Muscle layer of duodenum (tissue), 2 donors: ENCODE measurements at regions not wholly inside any gene's neighbourhood (a gene's known extent, or its start where the extent isn't known, plus 50 kb on each side); places are given as distances from the start of the nearest gene placed in this dataset.
"Not testable (repeated sequence)": the region's sequence is repeated elsewhere in the genome, so short reads cannot be mapped to it uniquely, and the experiment has no call there.

Experiments
- H3K27ac ChIP-seq: one replicate; pipeline ENCODE4 v1.7.0; 2013; ENCODE audit warnings: mild to moderate bottlenecking, low read length
- H3K27me3 ChIP-seq: one replicate; pipeline ENCODE4 v1.7.0; 2013; ENCODE audit warnings: low read depth, mild to moderate bottlenecking, control low read depth, low read length
- H3K36me3 ChIP-seq, 2 donors: one replicate each; pipeline ENCODE4 v1.7.0; 2013; ENCODE audit warnings: low read length in 2 of 2, control low read depth in 1 of 2, mild to moderate bottlenecking in 1 of 2; ENCODE audit not compliant: insufficient read depth in 2 of 2, control insufficient read depth in 1 of 2
- H3K4me1 ChIP-seq, 2 donors: one replicate each; pipeline ENCODE4 v1.7.0; 2013; ENCODE audit warnings: low read length in 2 of 2, mild to moderate bottlenecking in 2 of 2, control low read depth in 1 of 2, moderate library complexity in 1 of 2; ENCODE audit not compliant: insufficient read depth in 2 of 2, control insufficient read depth in 1 of 2
- H3K4me3 ChIP-seq, 2 donors: one replicate each; pipeline ENCODE4 v1.7.0; 2013; ENCODE audit warnings: low read length in 2 of 2, low read depth in 1 of 2, mild to moderate bottlenecking in 1 of 2
- H3K9me3 ChIP-seq, 2 donors: one replicate each; pipeline ENCODE4 v1.7.0; 2013; ENCODE audit warnings: low read length in 2 of 2, control low read depth in 1 of 2, mild to moderate bottlenecking in 1 of 2; ENCODE audit not compliant: control insufficient read depth in 1 of 2
- donor health status: healthy.

GRCh38 chr4:79199743-79200142 lies 126.1 kb downstream of the NAA11 start:
- H3K4me3 ChIP-seq, result no peak overlapping the region
- H3K9me3 ChIP-seq, result no peaks in the 10 kb centered on the region
- H3K4me1 ChIP-seq, result no peaks in the 10 kb centered on the region
- no peaks in the 10 kb centered on the region for H3K27me3 ChIP-seq
- no peak overlapping the region for H3K27ac ChIP-seq
- H3K36me3 ChIP-seq, result no peaks in the 10 kb centered on the region

DNA sequence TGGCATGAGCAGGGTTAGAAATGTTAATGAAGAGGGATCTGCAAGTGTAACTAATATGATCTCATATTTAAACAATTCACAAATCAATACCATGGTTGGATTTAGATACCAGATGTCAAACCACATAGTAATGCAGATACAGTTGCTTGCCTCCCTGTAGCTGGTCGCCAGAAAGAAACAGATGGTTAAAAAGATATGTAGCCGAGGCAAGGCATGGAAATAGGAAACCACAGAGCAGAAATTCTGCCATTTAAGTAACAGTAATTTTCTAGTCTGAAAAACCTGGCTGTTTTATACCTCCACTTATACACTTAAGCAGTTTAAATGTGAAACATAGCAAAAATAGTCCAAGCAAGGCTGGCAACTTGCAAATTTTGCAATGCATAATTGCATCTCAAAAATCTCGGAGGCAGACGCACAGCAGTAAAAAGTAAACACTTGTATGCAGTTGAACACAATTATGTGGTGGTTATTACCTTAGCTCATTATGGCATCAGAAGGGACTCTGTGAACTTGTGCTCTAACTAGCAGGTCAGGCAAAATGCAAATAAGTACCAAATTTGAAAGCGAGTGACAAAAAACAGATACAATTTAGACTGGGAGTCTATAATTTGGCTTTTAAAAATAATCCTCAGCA lies 126.8 kb downstream of the NAA11 start:
- H3K9me3 ChIP-seq, result no peaks in the 10 kb centered on the region
- H3K27me3 ChIP-seq, result no peaks in the 10 kb centered on the region
- no peaks in the 10 kb centered on the region for H3K4me1 ChIP-seq
- no peak overlapping the region for H3K27ac ChIP-seq
- no peaks in the 10 kb centered on the region for H3K36me3 ChIP-seq
- no peak overlapping the region for H3K4me3 ChIP-seq

- Histone ChIP-seq H3K27me3 (no peaks in the 10 kb centered on the region), H3K4me1 (no peaks in the 10 kb centered on the region), H3K27ac (no peak overlapping the region)
Measured at GRCh38 chr4:79197275-79198009, 128.4 kb downstream of the NAA11 start.

DNA sequence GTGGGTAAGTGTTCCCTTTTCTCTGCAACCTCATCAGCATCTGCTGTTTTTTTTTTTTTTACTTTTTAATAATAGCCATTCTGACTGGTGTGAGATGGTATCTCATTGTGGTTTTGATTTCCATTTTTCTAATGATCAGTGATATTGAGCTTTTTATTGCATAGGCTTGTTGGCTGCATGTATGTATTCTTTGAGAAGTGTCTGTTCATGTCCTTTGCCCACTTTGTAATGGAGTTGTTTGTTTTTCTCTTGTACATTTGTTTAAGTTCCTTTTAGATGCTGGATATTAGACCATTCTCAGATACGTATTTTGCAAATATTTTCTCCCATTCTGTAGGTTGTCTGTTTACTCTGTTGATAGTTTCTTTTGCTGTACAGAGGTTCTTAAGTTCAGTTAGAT lies 134.6 kb downstream of the NAA11 start:
- H3K4me3 ChIP-seq, H3K36me3 ChIP-seq, H3K27ac ChIP-seq, H3K4me1 ChIP-seq, H3K27me3 ChIP-seq, H3K9me3 ChIP-seq: not testable (repeated sequence)

More at GRCh38 chr4:79197275-79198009, 128.4 kb downstream of the NAA11 start:
- Histone ChIP-seq H3K4me3 (no peak overlapping the region), H3K36me3 (no peaks in the 10 kb centered on the region), H3K9me3 (no peaks in the 10 kb centered on the region)

DNA sequence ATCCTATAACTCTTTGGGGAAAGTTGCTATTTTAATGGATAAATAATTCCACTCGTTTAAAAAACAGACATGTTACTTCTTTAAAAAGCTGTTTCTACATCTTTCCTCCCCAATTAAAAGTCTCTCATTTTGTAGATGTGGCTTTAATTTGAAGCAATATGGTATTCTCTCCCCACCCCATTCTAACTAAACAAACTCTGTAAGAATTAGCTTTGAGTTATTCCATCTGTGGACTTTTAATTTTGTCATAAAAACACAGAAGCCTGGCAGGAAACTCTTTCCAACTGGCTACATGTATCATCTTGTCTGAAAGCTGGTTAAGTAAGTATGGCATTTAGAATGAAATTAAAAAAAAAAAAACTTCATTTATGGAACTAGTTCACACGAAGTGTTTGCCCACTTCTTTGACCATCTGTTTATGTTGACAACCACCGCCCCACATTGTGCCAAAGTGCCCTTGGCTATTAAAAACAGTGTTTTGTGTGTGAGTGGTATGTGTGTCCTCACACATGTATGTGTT lies 140.3 kb downstream of the NAA11 start:
- no peaks in the 10 kb centered on the region for H3K27me3 ChIP-seq
- no peaks in the 10 kb centered on the region for H3K9me3 ChIP-seq
- H3K4me1 ChIP-seq, result no peaks in the 10 kb centered on the region
- no peak overlapping the region for H3K4me3 ChIP-seq
- H3K36me3 ChIP-seq, result no peaks in the 10 kb centered on the region
- H3K27ac ChIP-seq, result no peak overlapping the region

GRCh38 chr4:79184476-79184875 lies 141.4 kb downstream of the NAA11 start:
- Histone ChIP-seq H3K4me3 (no peak overlapping the region), H3K9me3 (no peaks in the 10 kb centered on the region), H3K27ac (no peak overlapping the region), H3K36me3 (no peaks in the 10 kb centered on the region), H3K4me1 (no peaks in the 10 kb centered on the region), H3K27me3 (no peaks in the 10 kb centered on the region)

DNA sequence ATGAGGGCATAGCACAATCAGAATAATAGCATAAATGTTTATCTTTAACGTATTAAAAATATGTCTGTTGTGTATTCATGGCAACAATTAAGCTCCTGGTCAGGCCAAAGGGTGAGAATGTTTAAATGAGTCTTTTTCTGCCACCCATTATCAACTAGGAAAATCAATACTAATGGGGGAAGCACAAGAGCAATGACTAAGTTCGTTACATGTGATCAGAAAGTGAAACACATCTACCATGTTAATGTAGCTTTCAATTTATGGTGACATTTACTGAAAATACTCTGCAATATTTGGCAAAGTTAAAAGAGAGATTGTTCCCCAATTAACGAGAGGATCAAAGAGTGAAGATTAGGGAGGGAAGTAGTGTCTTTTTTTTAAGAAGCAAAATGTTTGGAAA lies 143.7 kb downstream of the NAA11 start:
- H3K27me3 ChIP-seq, result no peaks in the 10 kb centered on the region
- H3K9me3 ChIP-seq, result no peaks in the 10 kb centered on the region
- peaks cover 0 to 18% of the 10 kb centered on the region in 2 donors for H3K4me1 ChIP-seq
- no peak overlapping the region for H3K27ac ChIP-seq
- H3K36me3 ChIP-seq, result no peaks in the 10 kb centered on the region
- H3K4me3 ChIP-seq, result no peak overlapping the region

GRCh38 chr4:79181190-79181589 lies 144.7 kb downstream of the NAA11 start:
- H3K27ac ChIP-seq, result no peak overlapping the region
- H3K4me1 ChIP-seq, result peaks cover 0 to 19% of the 10 kb centered on the region in 2 donors
- H3K4me3 ChIP-seq, result no peak overlapping the region
- H3K9me3 ChIP-seq, result no peaks in the 10 kb centered on the region
- H3K27me3 ChIP-seq, result no peaks in the 10 kb centered on the region
- H3K36me3 ChIP-seq, result no peaks in the 10 kb centered on the region

- Histone ChIP-seq H3K27ac (no peak overlapping the region), H3K27me3 (no peaks in the 10 kb centered on the region), H3K4me3 (no peak overlapping the region), H3K4me1 (peaks cover 0 to 19% of the 10 kb centered on the region in 2 donors), H3K9me3 (no peaks in the 10 kb centered on the region), H3K36me3 (no peaks in the 10 kb centered on the region)
Measured at GRCh38 chr4:79178760-79179159, 147.1 kb downstream of the NAA11 start.

DNA sequence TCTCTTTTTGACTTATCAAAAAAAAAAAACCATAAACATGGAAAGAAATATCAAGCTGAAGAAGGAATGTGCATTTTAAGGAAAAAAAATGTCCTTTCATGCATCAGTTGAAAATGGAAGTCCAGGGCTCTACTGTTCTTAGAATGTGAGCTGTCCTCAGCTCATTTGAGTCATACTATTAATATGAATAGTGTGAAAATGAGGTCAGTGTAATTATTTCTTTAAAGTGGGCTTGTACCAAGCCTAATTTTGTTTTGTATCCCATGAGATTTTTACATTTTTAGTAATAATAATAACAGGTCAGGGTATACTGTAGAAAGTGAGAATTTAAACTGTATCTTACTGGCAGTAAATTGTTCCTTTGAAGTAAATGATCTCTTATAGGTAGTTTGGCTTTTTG lies 148.5 kb downstream of the NAA11 start:
- H3K36me3 ChIP-seq, result no peaks in the 10 kb centered on the region
- H3K4me1 ChIP-seq, result peaks cover 0 to 19% of the 10 kb centered on the region in 2 donors
- no peaks in the 10 kb centered on the region for H3K9me3 ChIP-seq
- H3K27me3 ChIP-seq, result no peaks in the 10 kb centered on the region
- H3K27ac ChIP-seq, result no peak overlapping the region
- no peak overlapping the region for H3K4me3 ChIP-seq

DNA sequence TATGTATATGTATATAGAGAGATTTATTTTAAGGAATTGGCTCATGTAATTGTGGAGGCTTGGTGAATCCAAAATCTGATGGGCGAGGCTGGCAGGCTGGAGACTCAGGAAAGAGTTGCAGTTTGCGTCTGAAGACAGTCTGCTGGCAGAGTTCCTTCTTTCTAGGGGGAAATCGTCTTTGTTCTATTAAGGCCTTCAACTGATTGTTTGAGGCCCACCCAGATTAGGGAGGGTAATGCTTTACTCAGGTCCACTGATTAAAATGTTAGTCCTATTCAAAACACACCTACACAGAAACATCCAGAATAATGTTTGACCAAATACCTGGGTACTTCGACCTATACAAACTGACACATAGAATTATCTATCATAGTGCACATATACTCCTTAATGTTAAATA lies 149.5 kb downstream of the NAA11 start:
- Histone ChIP-seq H3K9me3 (no peaks in the 10 kb centered on the region), H3K4me1 (peaks cover 0 to 19% of the 10 kb centered on the region in 2 donors), H3K27me3 (no peaks in the 10 kb centered on the region), H3K36me3 (no peaks in the 10 kb centered on the region), H3K27ac (no peak overlapping the region), H3K4me3 (no peak overlapping the region)
